PC-3 (cell line): ENCODE measurements at regions not wholly inside any gene's neighbourhood (a gene's known extent, or its start where the extent isn't known, plus 50 kb on each side); places are given as distances from the start of the nearest gene placed in this dataset.

ENCODE experiments used
- CTCF ChIP-seq: fragments of 300-600 bp; sonication (generic); conservative IDR thresholded peaks from 2 replicates; pipeline ENCODE4 v1.5.1; 2017; ENCODE audit warnings: antibody characterized with exemption, low read depth, mild to moderate bottlenecking, low read length
- EZH2phosphoT487 ChIP-seq: fragments of 300-600 bp; sonication (generic); IDR thresholded peaks from 2 replicates; pipeline ENCODE4 v1.6.1; 2018; ENCODE audit warnings: mild to moderate bottlenecking, antibody characterized with exemption, low read length, borderline replicate concordance

- TF ChIP-seq CTCF (no peak), EZH2phosphoT487 (no peak)
These were observed 156.3 kb upstream of the EPHA7 start for GRCh38 chr6:93575495-93576267.
